Thymus (tissue), 11 donors: ENCODE measurements at regions not wholly inside any gene's neighbourhood (a gene's known extent, or its start where the extent isn't known, plus 50 kb on each side); places are given as distances from the start of the nearest gene placed in this dataset.
A peak's percentile ranks its signal among the peaks of the same experiment; 100 is the strongest.

Source experiments
- DNase-seq, 9 donors: peaks; one replicate each; pipeline ENCODE4 v3.0.0-alpha.2; 2013; ENCODE audit warnings: low spot score in 9 of 9, low read depth in 6 of 9, missing footprints in 1 of 9
- H3K27ac ChIP-seq, 2 donors: one replicate each; pipeline ENCODE4 v1.5.1; 2013; ENCODE audit warnings: control low read depth in 1 of 2, low read depth in 1 of 2, low read length in 1 of 2, mild to moderate bottlenecking in 1 of 2, moderate library complexity in 1 of 2
- H3K27me3 ChIP-seq, 2 donors: one replicate each; pipeline ENCODE4 v1.5.1; 2013; ENCODE audit warnings: low read length in 1 of 2; ENCODE audit not compliant: control insufficient read depth in 2 of 2, insufficient read depth in 1 of 2
- H3K36me3 ChIP-seq, 2 donors: one replicate each; pipeline ENCODE4 v1.5.1; 2013; ENCODE audit warnings: low read length in 1 of 2, mild to moderate bottlenecking in 1 of 2, moderate library complexity in 1 of 2; ENCODE audit not compliant: control insufficient read depth in 2 of 2, insufficient read depth in 2 of 2
- H3K4me1 ChIP-seq, 2 donors: one replicate each; pipeline ENCODE4 v1.5.1; 2013; ENCODE audit warnings: low read length in 2 of 2; ENCODE audit not compliant: control insufficient read depth in 2 of 2, insufficient read depth in 2 of 2
- H3K4me3 ChIP-seq, 2 donors: one replicate each; pipeline ENCODE4 v1.5.1; 2013; ENCODE audit warnings: low read length in 2 of 2, control low read depth in 1 of 2, mild to moderate bottlenecking in 1 of 2
- H3K9me3 ChIP-seq, 2 donors: one replicate each; pipeline ENCODE4 v1.5.1; 2013; ENCODE audit warnings: low read length in 1 of 2, mild to moderate bottlenecking in 1 of 2; ENCODE audit not compliant: control insufficient read depth in 2 of 2, insufficient read depth in 1 of 2
- whole genome bisulfite sequencing: extraction: QIAGEN DNeasy Blood & Tissue Kit; methylation state at CpG from one replicate; pipeline ENCODE4 v1.1.7; 2013; 5-methylcytosine and 5-hydroxymethylcytosine counted together
- donor health status: healthy.

DNA sequence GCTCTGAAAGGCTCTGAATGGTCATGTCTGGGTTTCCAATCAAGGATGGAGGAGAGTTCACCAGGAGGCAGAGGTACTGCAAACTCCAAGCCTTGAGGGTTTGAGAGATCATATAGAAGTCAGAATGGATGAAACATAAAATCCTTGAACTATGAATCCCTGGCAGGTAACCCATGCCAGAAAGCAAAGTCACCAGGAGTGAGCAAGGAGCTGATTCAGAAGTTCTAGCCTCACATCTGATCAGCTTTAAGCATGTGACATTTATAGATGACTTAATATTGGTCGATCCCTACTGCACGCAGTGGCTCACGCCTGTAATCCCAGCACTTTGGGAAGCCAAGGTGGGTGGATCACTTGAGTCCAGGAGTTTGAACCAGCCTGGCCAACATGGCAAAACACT lies 126.1 kb upstream of the MED13L start:
- WGBS, result 98% methylated on average over 3 of the region's 3 CpGs
- Histone ChIP-seq H3K36me3 (no peaks in the 10 kb centered on the region), H3K4me3 (no peak overlapping the region), H3K27me3 (no peaks in the 10 kb centered on the region), H3K4me1 (peaks cover 5 to 12% of the 10 kb centered on the region in 2 donors), H3K9me3 (peaks cover 0 to 10% of the 10 kb centered on the region in 2 donors), H3K27ac (no peak overlapping the region)
- DNase-seq, result no peak

- WGBS, result 97% methylated on average over 14 of the region's 14 CpGs
Measured at GRCh38 chr12:116404247-116404646, 126.8 kb upstream of the MED13L start.

DNA sequence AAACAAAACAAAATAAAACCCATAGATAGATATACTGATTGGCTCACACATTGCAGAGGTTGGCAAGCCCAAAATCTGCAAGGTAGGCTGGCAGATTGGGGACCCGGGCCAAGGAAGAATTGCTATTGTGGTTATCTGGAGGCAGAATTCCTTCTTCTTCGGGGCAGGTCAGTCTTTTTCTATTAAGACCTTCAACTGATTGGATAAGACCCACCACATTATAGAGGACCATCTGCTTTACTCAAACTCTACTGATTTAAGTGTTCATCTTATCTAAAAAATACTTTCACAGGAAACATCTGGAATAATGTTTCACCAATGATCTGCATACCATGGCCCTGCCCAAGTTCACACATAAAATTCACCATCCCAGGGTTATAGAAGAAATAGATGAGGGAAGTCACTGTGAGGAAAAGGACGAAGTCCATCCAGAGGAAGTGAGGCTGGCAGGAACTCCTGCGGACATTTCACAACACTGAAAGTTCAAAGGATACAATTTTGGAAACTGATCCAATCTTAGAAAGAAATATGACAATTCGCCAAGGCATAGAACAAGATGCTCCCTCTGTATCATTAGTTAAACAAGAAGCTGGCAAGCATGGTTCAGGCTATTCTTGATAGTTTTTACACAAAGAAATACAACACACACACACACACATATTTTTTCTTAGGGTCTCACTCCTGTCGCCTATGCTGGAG lies 127.6 kb upstream of the MED13L start:
- peaks cover 5 to 20% of the 10 kb centered on the region in 2 donors for H3K4me1 ChIP-seq
- WGBS, result 96% methylated on average over 6 of the region's 6 CpGs
- peaks cover 0 to 5% of the 10 kb centered on the region in 2 donors for H3K9me3 ChIP-seq
- no peak overlapping the region for H3K27ac ChIP-seq
- no peaks in the 10 kb centered on the region for H3K27me3 ChIP-seq
- no peaks in the 10 kb centered on the region for H3K36me3 ChIP-seq
- no peak overlapping the region for H3K4me3 ChIP-seq
- DNase-seq, result no peak

More at GRCh38 chr12:116404247-116404646, 126.8 kb upstream of the MED13L start:
- no peak for DNase-seq
- Histone ChIP-seq H3K27ac (no peak overlapping the region), H3K36me3 (no peaks in the 10 kb centered on the region), H3K27me3 (no peaks in the 10 kb centered on the region), H3K4me1 (peaks cover 5 to 12% of the 10 kb centered on the region in 2 donors), H3K4me3 (no peak overlapping the region), H3K9me3 (peaks cover 0 to 10% of the 10 kb centered on the region in 2 donors)

DNA sequence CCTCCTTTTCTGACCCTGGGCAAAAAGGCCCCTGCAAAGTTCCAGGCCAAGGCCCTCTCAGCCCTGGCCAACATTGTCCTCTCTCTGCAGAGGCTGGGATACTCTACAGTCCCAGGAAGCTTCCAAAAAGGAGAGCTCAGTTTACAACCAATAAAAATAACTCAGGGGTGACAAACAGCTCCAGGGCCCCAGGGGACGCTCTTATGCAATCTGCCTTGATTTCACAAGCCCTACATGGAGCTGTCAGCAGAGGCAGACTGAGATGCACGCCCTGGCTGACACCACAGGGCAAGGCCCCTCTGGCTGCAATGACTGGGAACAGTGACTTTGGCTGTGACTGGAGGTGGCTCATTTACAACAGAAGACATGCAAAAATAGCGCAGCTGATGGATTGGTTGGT lies 129.0 kb upstream of the MED13L start:
- Histone ChIP-seq H3K27me3 (no peaks in the 10 kb centered on the region), H3K9me3 (peaks cover 0 to 5% of the 10 kb centered on the region in 2 donors), H3K36me3 (no peaks in the 10 kb centered on the region), H3K4me1 (peaks cover 5 to 30% of the 10 kb centered on the region in 2 donors), H3K4me3 (no peak overlapping the region), H3K27ac (no peak overlapping the region)
- DNase-seq, result peak in 1 of 9 donors; percentile 39
- WGBS, result 92% methylated on average over 3 of the region's 3 CpGs

DNA sequence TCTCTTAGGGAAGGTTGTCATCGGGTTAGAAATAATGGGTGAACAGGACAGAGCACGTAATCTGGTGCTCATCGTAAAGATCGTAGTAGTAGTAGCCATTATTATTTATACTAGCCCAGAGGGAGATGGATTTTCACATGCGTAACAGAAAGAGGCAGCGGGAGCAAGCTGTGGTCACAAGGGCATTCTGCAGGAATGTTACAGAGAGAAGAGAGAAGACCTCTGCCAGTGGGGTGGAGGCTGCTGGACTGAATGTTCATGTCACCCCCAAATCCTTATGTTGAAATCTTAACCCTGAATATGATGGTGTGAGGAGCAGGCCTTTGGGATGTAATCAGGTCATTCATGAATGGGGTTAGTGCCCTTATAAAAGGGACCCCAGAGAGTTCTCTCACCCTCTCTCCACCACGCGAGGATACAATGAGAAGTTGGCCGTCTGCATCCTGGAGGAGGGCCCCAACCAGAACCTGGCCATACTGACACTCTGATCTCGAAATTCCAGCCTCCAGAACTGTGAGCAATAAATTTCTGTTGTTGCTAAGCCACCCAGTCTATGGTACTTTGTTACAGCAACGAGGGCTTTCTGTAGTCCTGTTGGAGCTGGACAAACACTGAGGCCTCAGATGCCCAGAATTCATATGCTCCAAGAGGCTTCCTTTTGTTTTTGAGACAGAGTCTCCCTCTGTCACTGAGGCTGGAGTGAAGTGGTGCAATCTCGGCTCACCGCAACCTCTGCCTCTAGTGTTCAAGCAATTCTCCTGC lies 131.2 kb upstream of the MED13L start:
- H3K4me1 ChIP-seq, result peaks cover 5 to 26% of the 10 kb centered on the region in 2 donors
- no peak overlapping the region for H3K4me3 ChIP-seq
- no peaks in the 10 kb centered on the region for H3K36me3 ChIP-seq
- no peaks in the 10 kb centered on the region for H3K27me3 ChIP-seq
- DNase-seq, result no peak
- WGBS, result 98% methylated on average over 13 of the region's 13 CpGs
- H3K9me3 ChIP-seq, result no peaks in the 10 kb centered on the region
- no peak overlapping the region for H3K27ac ChIP-seq

GRCh38 chr12:116411977-116412376 lies 134.5 kb upstream of the MED13L start:
- H3K9me3 ChIP-seq, result no peaks in the 10 kb centered on the region
- no peaks in the 10 kb centered on the region for H3K36me3 ChIP-seq
- H3K4me1 ChIP-seq, result peaks cover 5 to 22% of the 10 kb centered on the region in 2 donors
- no peak for DNase-seq
- WGBS, result 98% methylated on average over 3 of the region's 3 CpGs
- H3K27ac ChIP-seq, result no peak overlapping the region
- H3K4me3 ChIP-seq, result no peak overlapping the region
- no peaks in the 10 kb centered on the region for H3K27me3 ChIP-seq

DNA sequence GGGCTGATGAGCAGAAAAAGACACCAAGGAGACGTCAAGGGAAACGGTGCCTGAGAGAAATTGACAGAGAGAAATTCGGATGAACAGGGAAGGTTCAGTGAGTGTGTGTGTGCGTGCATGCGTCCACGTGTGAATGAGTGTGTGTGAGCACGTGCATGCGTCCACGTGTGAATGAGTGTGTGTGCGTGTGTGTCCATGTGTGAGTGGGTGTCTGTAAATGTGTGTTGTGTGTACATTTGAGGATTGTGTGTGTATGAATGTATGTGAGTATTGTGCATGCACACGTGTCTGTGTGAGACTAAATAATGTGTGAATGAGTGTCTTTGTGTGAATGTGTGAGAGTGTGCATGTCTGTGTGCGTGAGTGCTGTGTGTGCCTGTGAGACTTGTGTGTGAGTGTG lies 137.4 kb upstream of the MED13L start:
- H3K4me3 ChIP-seq, result no peak overlapping the region
- no peaks in the 10 kb centered on the region for H3K36me3 ChIP-seq
- DNase-seq, result no peak
- H3K4me1 ChIP-seq, result peaks cover 0 to 12% of the 10 kb centered on the region in 2 donors
- no peaks in the 10 kb centered on the region for H3K9me3 ChIP-seq
- H3K27me3 ChIP-seq, result no peaks in the 10 kb centered on the region
- 97% methylated on average over 12 of the region's 12 CpGs for WGBS
- no peak overlapping the region for H3K27ac ChIP-seq

DNA sequence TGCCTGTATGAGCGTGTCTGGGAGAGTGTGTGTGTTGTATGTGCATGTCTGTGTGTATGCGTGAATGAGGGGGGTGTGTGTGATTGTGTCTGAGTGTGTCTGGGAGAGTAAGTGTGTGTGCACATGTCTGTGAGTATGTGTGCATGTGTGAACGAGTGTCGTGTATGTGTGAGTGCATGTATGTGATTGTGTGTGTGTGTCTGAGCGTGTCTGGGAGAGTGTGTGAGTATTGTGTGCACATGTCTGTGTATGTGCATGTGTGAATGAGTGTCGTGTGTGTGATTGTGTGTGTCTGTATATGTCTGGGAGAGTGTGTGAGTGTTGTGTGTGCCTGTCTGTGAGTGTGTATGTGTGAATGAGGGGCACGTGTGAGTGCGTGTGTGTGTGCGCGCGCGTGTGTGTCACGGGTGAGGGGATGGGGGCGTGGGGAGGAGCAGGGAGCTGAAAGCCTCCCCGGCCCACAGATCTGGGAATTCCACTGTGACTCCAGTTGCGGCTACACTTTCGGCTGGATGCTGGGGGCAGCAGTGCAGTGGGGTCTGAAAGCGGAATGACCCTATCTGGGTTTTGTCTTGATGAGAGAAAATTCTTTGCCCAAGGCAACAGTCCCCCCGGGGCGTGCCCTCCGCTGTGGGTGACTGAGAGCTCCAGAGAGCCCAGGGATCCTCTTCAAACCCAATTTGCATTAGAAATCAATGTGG lies 138.1 kb upstream of the MED13L start:
- H3K9me3 ChIP-seq, result no peaks in the 10 kb centered on the region
- H3K27me3 ChIP-seq, result no peaks in the 10 kb centered on the region
- DNase-seq, result no peak
- H3K27ac ChIP-seq, result no peak overlapping the region
- H3K4me3 ChIP-seq, result no peak overlapping the region
- WGBS, result 96% methylated on average over 21 of the region's 21 CpGs
- peaks cover 0 to 9% of the 10 kb centered on the region in 2 donors for H3K4me1 ChIP-seq
- no peaks in the 10 kb centered on the region for H3K36me3 ChIP-seq

DNA sequence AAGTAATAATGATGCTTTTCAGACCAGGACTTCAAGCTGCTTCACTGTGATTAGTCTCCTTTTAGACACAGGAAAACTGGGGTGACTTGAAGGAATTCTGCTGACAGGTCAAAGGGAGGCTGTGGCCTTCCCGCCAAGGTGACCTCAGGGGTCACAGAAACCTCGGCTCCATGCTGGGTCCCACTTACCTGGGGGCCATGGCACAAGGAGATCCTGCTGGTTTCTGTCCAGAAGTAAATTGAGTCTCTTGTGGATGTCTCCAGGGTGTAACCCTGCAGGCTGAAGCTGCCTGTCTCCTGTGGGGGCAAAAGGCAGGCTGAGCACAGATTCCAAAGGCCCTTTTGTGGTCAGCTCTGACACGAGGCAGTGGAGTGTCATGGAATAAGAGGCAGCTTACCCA lies 138.7 kb upstream of the MED13L start:
- H3K36me3 ChIP-seq, result no peaks in the 10 kb centered on the region
- WGBS, result 87% methylated on average over 3 of the region's 3 CpGs
- H3K9me3 ChIP-seq, result no peaks in the 10 kb centered on the region
- no peak overlapping the region for H3K4me3 ChIP-seq
- DNase-seq, result no peak
- no peaks in the 10 kb centered on the region for H3K27me3 ChIP-seq
- peaks cover 0 to 4% of the 10 kb centered on the region in 2 donors for H3K4me1 ChIP-seq
- no peak overlapping the region for H3K27ac ChIP-seq
